Tibial nerve (tissue), 4 donors: ENCODE measurements at regions not wholly inside any gene's neighbourhood (a gene's known extent, or its start where the extent isn't known, plus 50 kb on each side); places are given as distances from the start of the nearest gene placed in this dataset.

Source experiments
- DNase-seq, 2 donors: peaks; one replicate each; pipeline ENCODE4 v3.0.0-alpha.2; 2019; ENCODE audit warnings: low spot score in 2 of 2
- H3K27ac ChIP-seq, 4 donors: fragments of 200-600 bp; sonication (generic) in 3 of 4; one replicate each; pipeline ENCODE4 v1.5.1; 2017 to 2019; ENCODE audit warnings: mild to moderate bottlenecking in 1 of 4
- H3K27me3 ChIP-seq, 2 donors: fragments of 200-600 bp; sonication (generic) in 1 of 2; one replicate each; pipeline versions ENCODE4 v1.5.1 to v1.6.0; 2017 to 2019
- H3K36me3 ChIP-seq, 3 donors: fragments of 200-600 bp; sonication (generic); one replicate each; pipeline ENCODE4 v1.5.1; 2018 to 2019
- H3K4me1 ChIP-seq, 4 donors: fragments of 200-600 bp; sonication (generic) in 3 of 4; one replicate each; pipeline ENCODE4 v1.5.1; 2017 to 2019
- H3K4me3 ChIP-seq, 4 donors: fragments of 200-600 bp; sonication (generic) in 3 of 4; one replicate each; pipeline ENCODE4 v1.5.1; 2017 to 2019; ENCODE audit warnings: mild to moderate bottlenecking in 1 of 4, moderate library complexity in 1 of 4
- H3K9me3 ChIP-seq, 4 donors: fragments of 200-600 bp; sonication (generic) in 3 of 4; one replicate each; pipeline ENCODE4 v1.5.1; 2017 to 2019
- CTCF ChIP-seq, 5 experiments: fragments of 200-600 bp in 3 of 5; fragments of 450-650 bp in 2 of 5; sonication (generic) in 3 of 5; IDR thresholded peaks; one replicate each; pipeline ENCODE4 v1.5.1; 2016 to 2019; ENCODE audit warnings: antibody characterized with exemption in 5 of 5, mild to moderate bottlenecking in 3 of 5, moderate library complexity in 2 of 5
- EP300 ChIP-seq, 2 donors: sonication (generic); formaldehyde crosslinking; IDR thresholded peaks; one replicate each; pipeline ENCODE4 v1.6.1; 2017; ENCODE audit warnings: antibody characterized with exemption in 2 of 2, mild to moderate bottlenecking in 1 of 2
- POLR2A ChIP-seq, 2 donors: fragments of 450-650 bp; IDR thresholded peaks; one replicate each; pipeline ENCODE4 v1.6.1; 2017; ENCODE audit warnings: antibody characterized with exemption in 2 of 2, mild to moderate bottlenecking in 2 of 2, moderate library complexity in 2 of 2
- WGBS, 2 donors: methylation state at CpG; one replicate each; pipeline ENCODE4 v1.1.5; 2018; 5-methylcytosine and 5-hydroxymethylcytosine counted together

- H3K4me3 ChIP-seq: no peak overlapping the region
These were observed 117.3 kb upstream of the SFRP2 start for GRCh38 chr4:153906231-153906630.

GRCh38 chr4:153905231-153905630 lies 116.3 kb upstream of the SFRP2 start:
- WGBS, 2 donors: 77 to 80% methylated on average over 7 of the region's 7 CpGs
- TF ChIP-seq CTCF (IDR thresholded peaks at IDR 0.05) (no peak), POLR2A (IDR thresholded peaks at IDR 0.05) (no peak), EP300 (IDR thresholded peaks at IDR 0.05) (no peak)
- no peak for DNase-seq
- no peak overlapping the region for H3K4me3 ChIP-seq
- no peaks in the 10 kb centered on the region for H3K4me1 ChIP-seq
- no peaks in the 10 kb centered on the region for H3K9me3 ChIP-seq
- no peaks in the 10 kb centered on the region for H3K27me3 ChIP-seq
- no peaks in the 10 kb centered on the region for H3K36me3 ChIP-seq
- no peak overlapping the region for H3K27ac ChIP-seq

More at GRCh38 chr4:153906231-153906630, 117.3 kb upstream of the SFRP2 start:
- Histone ChIP-seq H3K27ac (no peak overlapping the region), H3K9me3 (no peaks in the 10 kb centered on the region), H3K4me1 (no peaks in the 10 kb centered on the region), H3K27me3 (no peaks in the 10 kb centered on the region), H3K36me3 (no peaks in the 10 kb centered on the region)
- no peak for TF ChIP-seq CTCF (IDR thresholded peaks at IDR 0.05)
- no peak for TF ChIP-seq POLR2A (IDR thresholded peaks at IDR 0.05)
- no peak for TF ChIP-seq EP300 (IDR thresholded peaks at IDR 0.05)
- no peak for DNase-seq

GRCh38 chr4:153904011-153904410 lies 115.1 kb upstream of the SFRP2 start:
- 75 to 80% methylated on average over 5 of the region's 5 CpGs for WGBS, 2 donors

GRCh38 chr4:153901220-153901619 lies 112.3 kb upstream of the SFRP2 start:
- Histone ChIP-seq H3K36me3 (no peaks in the 10 kb centered on the region), H3K4me3 (no peak overlapping the region), H3K9me3 (no peaks in the 10 kb centered on the region), H3K27ac (no peak overlapping the region), H3K27me3 (no peaks in the 10 kb centered on the region), H3K4me1 (no peaks in the 10 kb centered on the region)
- WGBS, 2 donors: 66% methylated on average over 2 of the region's 2 CpGs
- no peak for DNase-seq
- TF ChIP-seq CTCF (IDR thresholded peaks at IDR 0.05): no peak
- no peak for TF ChIP-seq EP300 (IDR thresholded peaks at IDR 0.05)
- no peak for TF ChIP-seq POLR2A (IDR thresholded peaks at IDR 0.05)

More at GRCh38 chr4:153904011-153904410, 115.1 kb upstream of the SFRP2 start:
- H3K27ac ChIP-seq: no peak overlapping the region
- no peaks in the 10 kb centered on the region for H3K9me3 ChIP-seq
- no peak overlapping the region for H3K4me3 ChIP-seq
- no peaks in the 10 kb centered on the region for H3K36me3 ChIP-seq
- TF ChIP-seq CTCF (IDR thresholded peaks at IDR 0.05): no peak
- TF ChIP-seq POLR2A (IDR thresholded peaks at IDR 0.05): no peak
- no peak for TF ChIP-seq EP300 (IDR thresholded peaks at IDR 0.05)
- no peaks in the 10 kb centered on the region for H3K4me1 ChIP-seq
- H3K27me3 ChIP-seq: no peaks in the 10 kb centered on the region
- DNase-seq: no peak

GRCh38 chr4:153900426-153900825 lies 111.5 kb upstream of the SFRP2 start:
- TF ChIP-seq EP300 (IDR thresholded peaks at IDR 0.05) (no peak), CTCF (IDR thresholded peaks at IDR 0.05) (no peak), POLR2A (IDR thresholded peaks at IDR 0.05) (no peak)
- no peaks in the 10 kb centered on the region for H3K36me3 ChIP-seq
- H3K4me3 ChIP-seq: no peak overlapping the region
- H3K4me1 ChIP-seq: no peaks in the 10 kb centered on the region
- H3K27me3 ChIP-seq: no peaks in the 10 kb centered on the region
- H3K27ac ChIP-seq: no peak overlapping the region
- DNase-seq: no peak
- H3K9me3 ChIP-seq: no peaks in the 10 kb centered on the region
- 62 to 66% methylated on average over 6 of the region's 6 CpGs for WGBS, 2 donors
